ENCODE measurements at regions not wholly inside any gene's neighbourhood (a gene's known extent, or its start where the extent isn't known, plus 50 kb on each side); places are given as distances from the start of the nearest gene placed in this dataset.
"Not testable (repeated sequence)": the region's sequence is repeated elsewhere in the genome, so short reads cannot be mapped to it uniquely, and the experiment has no call there.

DNA sequence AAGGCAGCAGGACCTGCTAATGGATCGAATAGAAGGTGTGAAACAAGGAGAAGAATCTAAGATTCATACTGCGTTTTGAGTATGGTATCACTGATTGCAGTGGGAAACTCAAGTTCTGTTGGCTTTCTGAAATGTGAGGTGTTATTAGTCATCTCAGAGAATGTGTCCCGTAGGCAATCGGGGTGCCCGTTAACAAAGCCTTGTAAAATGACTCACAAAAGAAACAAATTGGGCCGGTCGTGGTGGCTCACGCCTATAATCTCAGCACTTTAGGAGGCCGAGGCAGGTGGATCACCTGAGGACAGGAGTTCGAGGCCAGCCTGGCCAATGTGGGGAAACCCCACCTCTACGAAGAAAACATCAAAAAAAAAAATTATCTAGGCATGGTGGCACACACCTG lies 118.2 kb upstream of the C7orf33 start:
- DNase-seq = no peak

DNA sequence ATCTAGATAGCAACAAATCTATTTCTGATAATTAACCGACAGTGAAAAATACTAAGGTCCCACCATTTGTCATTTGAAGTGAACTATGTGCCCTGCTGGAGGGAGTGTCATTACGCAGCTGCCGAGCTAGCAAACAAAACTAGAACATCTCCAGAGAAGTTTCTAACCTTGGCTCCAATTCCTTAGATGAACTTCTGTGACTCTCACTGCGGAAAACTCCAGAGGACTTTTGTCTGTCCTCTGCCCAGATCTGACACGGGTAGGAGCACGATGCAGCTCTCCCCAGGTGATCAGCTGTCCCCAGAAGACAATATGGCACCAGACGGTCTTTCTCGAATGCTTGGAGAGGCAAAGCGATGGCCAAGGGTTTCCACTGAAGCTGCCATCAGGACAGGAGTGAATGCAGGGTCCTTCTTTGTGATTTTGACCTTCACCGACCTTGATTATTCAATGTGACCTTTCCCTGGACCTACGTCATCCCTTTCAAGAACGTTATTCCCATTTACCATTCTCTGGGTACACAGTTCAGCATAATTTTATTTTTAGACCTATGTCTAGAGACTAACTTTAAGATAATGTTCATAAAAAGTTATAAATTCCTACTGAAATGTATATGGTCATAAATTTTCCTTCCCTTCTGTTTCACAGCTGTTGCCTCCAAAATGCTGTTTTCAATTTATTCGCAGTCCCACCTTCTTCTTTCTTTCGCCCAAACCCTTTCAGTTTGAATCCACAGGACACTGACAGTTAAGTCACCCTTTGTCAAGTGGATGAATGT lies 116.7 kb upstream of the C7orf33 start:
- DNase-seq = no peak

- DNase-seq = no peak
Measured at GRCh38 chr7:148474481-148475025, 116.0 kb upstream of the C7orf33 start.

- DNase-seq = no peak
Measured at GRCh38 chr7:148478551-148478950, 112.0 kb upstream of the C7orf33 start.

DNA sequence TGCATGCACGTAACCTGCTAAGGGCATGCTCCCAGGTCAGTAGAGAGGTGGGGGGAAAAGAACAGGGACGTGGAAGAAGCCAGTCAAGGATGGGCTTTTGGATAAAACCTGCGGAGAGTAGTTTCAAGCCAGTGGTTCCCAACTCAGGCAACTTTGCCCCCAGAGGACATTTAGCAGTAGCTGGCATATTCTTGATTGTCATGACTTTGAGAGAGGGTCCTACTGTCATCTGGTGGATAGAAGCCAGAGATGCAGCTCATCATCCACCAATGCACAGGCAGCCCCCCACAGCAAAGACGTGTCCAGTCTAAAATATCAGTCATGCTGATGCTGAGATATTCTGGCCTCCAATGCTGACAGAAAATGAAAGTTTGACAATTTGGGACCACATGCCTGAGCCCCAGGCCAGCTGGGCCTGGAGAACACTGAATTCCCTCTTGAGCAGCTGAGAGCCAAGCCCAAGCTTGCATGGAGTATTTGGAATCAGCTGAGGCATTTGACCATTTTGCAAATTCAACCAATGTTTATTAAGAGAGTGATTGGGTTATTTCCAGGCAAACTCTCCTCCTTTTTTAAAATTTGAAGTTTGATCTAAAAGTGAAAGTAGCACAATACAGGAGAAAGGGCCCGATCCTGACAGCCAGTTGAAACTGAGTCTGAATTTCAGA lies 110.0 kb upstream of the C7orf33 start:
- DNase-seq = no peak

GRCh38 chr7:148481147-148481526 lies 109.4 kb upstream of the C7orf33 start:
- no peak for DNase-seq

DNA sequence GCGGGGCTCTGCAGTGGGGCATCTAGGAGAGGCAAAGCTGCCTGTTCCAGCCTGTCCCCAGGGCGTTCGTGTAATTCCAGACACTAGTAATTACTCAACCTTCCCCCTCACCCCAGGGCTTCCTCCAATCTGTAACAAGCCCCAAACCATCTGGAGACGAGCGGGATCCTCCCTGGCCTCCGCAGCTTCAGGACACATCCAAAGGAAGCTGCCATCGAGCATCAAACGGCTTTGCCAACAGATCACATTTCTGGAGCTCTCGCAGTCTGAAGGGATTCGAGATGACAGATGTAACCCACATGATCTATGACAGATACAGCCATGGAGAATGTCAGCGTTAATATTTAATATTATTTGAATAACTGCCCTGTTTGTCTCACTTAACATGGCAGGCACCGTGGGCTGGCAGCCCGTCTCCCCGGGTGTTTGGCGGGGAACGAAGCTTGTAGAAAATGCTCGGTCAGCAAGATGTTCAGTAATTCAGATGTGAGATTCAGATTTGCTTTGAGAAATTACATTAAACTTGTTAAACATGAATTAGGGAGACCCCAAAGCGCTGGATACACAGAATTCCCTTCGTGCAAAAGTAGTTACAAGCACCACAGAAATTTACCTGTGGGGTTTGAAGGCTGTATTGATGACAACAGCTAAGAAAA lies 108.5 kb upstream of the C7orf33 start:
- peak in 1 of 14 donors; percentile 25 for DNase-seq

DNA sequence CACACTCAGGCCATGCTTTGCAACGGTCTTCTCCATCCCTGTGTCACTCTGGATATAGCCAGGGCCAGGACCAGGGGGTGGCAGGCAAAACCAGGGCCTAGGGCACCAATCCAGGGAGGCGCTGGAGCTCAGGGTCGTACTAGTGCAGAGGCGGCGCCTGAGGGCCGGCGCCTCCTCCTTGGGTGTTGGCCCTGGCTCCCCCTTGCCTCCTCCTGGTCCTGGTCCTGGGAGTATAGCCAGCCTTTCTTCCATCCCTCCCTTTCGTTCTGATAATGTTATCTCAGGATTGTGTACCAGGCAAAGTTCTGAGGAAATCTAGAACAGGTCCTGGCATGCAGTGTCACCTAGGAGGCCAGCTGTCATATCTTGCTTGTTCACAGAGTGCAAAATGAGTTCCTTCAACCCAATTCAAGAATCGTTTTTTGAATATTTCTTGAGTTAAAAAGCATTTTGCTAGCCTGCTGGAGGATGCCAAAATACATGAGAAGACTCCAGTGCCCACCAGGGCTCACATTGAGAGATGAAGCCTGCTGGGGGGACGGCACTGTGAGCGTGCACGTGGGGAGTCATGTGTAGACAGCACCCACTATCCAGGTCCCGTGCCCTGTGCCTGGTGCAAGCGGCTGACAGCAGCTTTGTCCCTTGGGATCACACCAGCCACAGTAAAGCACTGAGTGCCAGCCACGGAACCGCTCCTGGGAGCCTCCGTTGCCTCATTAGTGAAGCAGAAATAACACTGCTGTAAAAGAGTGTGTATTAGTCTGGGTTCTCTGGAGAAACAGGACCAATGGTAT lies 106.9 kb upstream of the C7orf33 start:
- DNase-seq = no peak

DNA sequence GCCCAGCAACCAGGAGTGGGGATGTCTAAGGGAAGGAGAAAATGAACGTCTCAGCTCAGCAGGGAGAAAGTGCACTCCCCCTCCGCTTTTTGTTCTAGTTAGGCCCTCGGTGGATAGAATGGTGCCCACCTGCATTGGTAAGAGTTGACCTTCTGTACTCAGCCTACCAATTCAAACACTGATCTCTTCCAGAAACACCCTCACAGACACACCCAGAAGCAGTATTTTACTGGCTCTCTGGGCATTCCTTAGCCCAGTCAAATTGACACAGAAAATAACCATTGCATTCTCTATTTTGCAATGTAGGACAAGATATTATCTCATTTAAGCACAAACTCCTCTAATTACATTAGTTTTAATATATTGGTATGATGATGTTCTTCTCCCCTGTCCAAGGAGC lies 106.1 kb upstream of the C7orf33 start:
- DNase-seq = no peak

- DNase-seq = no peak
Measured at GRCh38 chr7:148485618-148486017, 104.9 kb upstream of the C7orf33 start.

DNA sequence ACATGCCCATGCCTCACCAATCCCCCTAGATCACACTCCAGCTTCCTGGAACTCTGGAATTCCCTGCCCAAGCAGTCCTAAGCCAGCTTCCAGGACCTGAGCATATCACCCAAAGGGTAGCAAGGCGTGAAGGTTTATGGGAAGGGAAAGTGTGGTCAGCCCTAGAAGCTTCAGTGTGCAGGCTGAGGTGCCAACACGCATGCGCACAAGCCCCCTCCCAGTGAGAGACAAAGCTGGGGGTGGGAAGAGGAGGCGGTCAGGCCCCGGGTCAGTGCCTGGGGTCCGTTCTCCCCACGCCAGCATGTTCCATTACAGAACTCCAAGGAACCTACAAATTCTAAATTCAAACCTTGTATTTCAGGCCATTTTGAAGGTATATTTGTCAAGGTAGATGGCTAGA lies 103.6 kb upstream of the C7orf33 start:
- no peak for DNase-seq

DNA sequence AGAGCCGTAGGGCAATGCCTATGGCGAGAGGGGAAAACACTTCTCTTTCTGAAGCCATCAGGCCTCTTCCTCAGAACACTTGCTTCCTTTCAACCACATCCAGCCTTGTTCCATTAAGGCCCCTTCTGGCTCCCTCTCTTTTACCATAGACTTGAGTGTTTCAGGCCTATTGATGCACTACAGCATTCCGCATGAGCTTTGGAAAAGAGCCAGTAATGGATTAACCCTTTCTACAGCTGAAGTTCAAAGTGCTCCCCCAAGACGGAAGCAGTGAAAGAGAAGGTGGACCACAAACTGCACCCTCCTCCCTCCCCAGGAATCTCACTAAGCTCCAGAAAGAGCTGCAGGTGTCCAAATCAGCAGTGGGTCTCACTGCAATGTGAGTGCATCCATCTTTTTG lies 102.7 kb upstream of the C7orf33 start:
- DNase-seq = no peak

DNA sequence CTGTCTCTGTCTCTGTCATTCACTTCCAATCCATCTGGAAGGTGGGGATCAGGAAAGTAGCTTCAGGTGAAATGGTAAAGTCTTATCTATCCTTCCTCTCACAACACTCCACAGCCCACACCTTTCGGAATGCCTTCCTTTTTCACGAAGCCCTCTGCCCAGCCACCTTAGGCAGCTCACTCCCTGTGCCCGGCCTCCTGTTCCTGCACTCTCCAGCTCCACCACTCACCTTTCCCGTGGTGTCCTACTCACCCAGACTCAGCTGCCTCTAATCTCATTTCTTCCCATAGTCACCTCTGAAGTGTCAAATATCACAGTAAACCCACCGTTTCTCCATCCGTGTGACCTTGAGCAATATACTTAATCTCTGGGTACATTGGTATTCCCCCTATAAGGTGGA lies 100.9 kb upstream of the C7orf33 start:
- DNase-seq = no peak

GRCh38 chr7:148492157-148492860 lies 98.3 kb upstream of the C7orf33 start:
- no peak for DNase-seq

GRCh38 chr7:148495605-148496004 lies 95.0 kb upstream of the C7orf33 start:
- DNase-seq = no peak

- DNase-seq = no peak
Measured at GRCh38 chr7:148500978-148501377, 89.6 kb upstream of the C7orf33 start.

GRCh38 chr7:148503900-148504487 lies 86.6 kb upstream of the C7orf33 start:
- peak in 1 of 14 donors; percentile 15 for DNase-seq

DNA sequence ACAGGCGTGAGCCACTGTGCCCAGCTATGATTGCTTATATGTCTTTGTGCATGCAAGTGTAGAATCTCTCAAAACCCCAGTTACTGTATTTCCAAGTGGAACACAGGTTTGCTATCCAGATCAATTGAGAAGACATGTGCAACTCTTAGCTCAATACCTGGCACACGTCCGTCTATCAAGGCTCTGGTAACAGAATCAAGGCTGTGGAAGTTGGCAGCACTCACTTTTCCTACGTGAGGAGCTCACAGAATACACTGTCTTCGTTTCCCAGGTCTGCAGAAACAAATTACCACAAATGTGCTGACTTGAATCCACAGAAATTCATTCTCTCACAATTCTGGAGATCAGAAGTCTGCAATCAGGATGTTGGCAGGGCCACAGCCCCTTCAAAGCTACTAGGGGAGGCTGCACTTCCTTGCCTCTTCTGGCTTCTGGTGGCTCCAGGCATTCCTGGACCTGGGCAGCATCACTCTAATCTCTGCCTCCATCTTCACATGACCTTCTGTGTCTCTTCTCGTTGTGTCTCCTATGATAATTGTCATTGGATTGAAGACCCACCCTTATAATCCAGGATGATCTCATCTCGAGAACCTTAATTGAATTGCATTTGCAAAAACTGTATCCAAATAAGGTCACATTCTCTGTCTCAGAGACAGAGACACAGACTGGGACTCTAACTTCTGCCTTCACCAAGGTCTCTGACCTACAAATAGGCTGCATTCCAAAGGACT lies 84.8 kb upstream of the C7orf33 start:
- DNase-seq = no peak

DNA sequence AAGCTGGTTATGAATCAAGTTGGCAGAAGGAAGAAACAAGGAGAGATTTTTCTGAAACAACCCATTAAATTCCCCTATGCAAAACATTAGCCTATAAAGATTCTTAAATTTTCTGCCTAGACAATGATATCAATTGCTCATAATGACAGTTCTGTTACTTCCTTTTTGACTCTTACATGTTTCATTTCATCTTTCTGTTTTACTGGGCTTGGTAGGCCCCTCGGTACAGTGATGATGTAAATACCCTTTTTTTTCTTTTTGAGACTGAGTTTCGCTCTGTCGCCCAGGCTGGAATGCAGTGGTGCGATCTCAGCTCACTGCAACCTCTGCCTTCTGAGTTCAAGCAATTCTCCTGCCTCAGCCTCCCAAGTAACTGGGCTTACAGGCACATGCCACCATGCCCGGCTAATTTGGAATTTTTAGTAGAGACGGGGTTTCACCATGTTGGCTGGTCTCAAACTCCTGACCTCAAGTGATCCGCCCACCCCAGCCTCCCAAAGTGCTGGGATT lies 83.4 kb upstream of the C7orf33 start:
- not testable (repeated sequence) for DNase-seq

DNA sequence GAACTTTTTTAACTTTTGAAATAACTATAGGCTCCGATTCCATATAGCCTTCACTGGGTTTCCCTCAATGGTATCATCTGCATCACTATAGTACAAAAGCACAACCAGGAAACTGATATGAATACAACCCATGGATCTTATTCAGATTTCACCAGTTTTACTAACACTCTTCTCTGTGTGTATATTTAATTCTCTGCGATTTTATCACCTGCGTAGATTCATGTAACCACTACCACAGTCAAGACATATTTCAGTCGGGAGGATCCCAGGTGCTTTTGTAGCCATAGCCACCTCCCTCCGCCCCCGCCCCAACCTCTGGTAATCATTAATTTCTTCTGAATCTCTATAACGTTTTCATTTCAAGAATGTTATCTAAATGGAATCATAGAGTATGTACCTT lies 82.8 kb upstream of the C7orf33 start:
- DNase-seq = no peak

DNA sequence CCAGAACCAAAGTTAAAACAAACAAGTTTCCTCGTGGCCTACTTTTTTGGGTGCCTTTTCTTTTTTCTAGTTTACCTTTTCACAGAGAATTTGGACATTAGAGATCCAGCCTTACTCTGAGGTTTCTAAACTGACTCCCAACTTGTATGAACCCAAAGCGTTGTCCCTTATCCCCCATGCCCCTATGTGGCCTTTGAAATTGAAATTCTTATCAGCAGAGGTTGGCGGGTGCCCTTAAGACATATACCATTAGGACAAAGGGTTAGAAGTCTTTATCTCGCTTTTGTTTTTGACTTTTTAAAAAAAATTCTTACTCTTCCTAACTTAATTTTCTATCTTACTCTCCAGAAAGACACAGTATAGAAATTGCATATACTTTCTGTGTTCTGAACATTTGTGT lies 76.3 kb upstream of the C7orf33 start:
- no peak for DNase-seq
